Non-pigmented ciliary epithelial cell (primary cell): ENCODE measurements at regions not wholly inside any gene's neighbourhood (a gene's known extent, or its start where the extent isn't known, plus 50 kb on each side); places are given as distances from the start of the nearest gene placed in this dataset.
A peak's percentile ranks its signal among the peaks of the same experiment; 100 is the strongest.
"Not testable (repeated sequence)": the region's sequence is repeated elsewhere in the genome, so short reads cannot be mapped to it uniquely, and the experiment has no call there.

Source experiments
- DNase-seq: peaks from one replicate; pipeline ENCODE4 v3.0.0-alpha.2; 2010; ENCODE audit warnings: low read depth

DNA sequence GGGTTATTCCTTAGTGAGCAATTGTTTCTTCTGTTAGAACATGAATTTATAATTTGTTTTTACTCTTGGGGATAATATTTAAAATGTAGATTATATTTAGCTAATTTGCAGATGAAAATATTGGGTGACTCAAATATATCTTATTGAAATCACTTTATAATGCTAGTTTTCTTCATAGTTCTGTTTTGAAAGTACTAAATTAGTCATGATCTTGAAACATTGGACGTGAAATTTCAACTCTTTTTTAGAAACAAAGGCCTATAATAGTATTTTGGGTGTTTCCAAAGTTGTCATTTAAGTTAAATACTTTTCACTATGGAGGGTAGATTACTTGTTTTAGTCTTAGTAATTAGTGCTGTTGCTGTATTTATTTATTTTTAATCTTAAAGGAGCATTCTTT, 250.9 kb downstream of the UTRN start:
- no peak for DNase-seq

- no peak for DNase-seq
Measured at GRCh38 chr6:144543006-144543871, 258.1 kb downstream of the UTRN start.

- DNase-seq: no peak
Measured at GRCh38 chr6:144544266-144544830, 259.2 kb downstream of the UTRN start.

DNA sequence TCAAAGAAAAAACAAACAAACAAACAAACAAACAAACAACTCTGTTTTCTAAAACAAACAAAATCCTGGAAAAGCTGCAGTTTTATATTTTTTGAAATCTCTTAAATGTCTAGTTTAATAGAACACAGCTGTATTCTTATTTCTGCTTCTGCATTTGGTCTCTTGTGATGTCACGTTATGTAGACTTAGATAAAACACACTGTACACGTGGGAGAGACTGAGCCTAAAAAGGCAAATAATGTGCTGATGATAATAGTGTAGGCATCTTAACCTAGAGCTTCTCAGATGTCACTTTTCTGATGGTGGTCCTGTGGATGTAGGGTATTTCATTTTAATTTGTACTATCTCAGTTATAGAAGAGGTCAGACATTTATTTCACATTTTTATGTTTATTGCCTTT, 261.7 kb downstream of the UTRN start:
- no peak for DNase-seq

DNA sequence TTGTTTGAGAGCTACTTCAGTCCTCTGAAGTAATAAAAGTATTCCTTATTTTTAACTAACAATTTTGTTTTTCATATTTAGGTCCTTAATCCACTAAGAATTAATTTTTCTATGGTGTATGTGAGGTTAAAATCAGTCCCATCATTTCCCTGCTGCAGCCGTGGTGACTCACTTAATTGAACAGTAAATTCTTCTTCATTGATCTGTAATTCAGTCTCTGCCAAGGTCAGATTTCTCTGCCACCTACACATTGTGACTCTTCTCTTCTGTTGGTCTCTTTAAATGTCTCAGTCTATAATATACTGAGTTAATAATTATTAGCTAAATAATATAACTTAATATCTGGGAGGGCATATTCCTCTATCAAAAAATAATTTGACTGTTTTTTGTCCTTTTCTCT, 262.3 kb downstream of the UTRN start:
- no peak for DNase-seq

DNA sequence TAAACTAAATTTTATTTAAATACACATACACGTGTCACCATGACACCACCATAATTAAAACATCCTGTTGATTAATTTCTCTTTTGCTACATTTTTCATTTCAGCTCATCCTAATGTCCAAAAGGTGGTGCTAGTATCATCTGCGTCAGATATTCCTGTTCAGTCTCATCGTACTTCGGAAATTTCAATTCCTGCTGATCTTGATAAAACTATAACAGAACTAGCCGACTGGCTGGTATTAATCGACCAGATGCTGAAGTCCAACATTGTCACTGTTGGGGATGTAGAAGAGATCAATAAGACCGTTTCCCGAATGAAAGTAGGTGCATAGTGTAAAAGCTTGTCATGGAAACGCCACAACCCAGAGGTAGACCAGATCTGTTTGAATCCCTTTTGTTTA, 263.4 kb downstream of the UTRN start:
- DNase-seq: no peak

DNA sequence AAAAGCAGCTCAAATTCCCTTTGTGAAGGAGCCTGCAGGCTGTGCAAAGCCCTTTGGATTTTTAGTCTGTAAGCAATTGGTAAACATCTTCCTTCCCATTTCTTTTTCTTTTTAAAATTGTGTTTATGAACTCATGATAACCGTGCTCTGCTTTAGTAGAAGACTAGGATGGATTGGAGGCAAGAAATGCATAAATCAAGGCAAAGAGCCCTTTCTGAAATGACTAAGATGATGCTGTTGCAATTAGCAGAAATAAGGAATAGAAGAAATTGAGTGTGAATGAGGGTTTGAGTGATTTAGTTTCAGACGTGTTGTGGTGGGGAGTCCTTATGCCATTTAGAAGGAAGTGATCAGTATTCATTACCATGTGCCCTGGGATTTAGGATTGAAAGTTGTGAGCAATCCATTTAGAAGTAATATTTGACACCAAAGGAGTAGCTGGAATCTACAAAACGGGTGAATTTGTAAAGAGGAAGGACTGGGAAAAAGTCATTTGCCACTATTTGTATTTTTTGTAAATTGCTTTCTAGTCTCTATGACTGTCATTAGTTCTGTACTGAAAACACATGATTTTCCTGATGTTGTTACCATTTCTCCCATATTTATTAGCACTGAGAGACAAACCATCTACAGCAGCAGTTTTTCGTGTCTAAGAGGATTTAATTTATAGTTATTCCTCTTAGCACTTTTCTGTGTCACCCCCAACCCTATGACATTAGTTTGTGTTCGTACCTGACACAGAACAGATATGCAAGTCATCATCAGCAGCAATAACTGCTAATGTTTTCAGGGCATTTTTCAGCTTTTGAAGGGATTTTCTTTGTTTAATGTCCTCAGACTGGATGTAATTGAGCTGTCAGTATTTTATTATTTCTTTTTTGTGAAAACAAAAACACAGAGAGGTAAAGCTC, 265.0 kb downstream of the UTRN start:
- no peak for DNase-seq

DNA sequence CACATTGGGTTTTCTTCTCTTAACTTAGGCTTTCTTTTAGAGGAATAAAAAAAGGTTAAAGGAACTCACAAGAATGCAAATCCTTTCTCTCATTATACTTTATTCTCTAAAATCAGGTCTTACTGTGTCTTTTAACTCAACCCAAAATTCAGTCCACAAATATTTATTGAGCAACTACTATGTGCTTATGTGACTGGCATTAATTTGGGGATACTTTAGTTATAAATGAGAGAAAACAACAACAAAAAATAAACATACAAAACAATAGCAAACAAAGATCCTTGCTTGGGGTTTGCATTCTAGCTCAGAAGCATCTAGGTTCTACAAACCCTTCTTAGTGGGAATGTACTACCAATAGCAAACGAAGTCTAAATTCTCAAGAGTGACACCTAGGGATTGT, 266.2 kb downstream of the UTRN start:
- no peak for DNase-seq

GRCh38 chr6:144555066-144555465, 269.9 kb downstream of the UTRN start:
- DNase-seq: no peak

- DNase-seq: peak; percentile 32
Measured at GRCh38 chr6:144559865-144560593, 274.9 kb downstream of the UTRN start.

GRCh38 chr6:144561455-144562043, 276.4 kb downstream of the UTRN start:
- DNase-seq: no peak

DNA sequence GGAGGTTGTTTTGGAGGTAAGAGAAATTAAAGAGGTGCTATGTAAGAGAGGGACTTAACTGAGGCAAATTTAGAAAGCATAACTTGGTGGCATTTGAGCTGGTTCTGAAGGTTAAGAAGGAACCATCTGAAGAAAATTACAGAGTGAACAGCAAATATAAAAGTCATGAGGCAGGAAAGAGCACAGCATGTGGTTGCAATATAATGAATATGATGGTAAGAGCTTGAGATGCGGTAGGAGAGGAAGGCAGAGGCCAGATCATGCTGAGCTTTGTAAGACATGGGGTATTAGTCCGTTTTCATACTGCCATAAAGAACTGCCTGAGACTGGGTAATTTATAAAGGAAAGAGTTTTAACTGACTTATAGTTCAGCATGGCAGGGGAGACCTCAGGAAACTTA, 279.1 kb downstream of the UTRN start:
- no peak for DNase-seq

- no peak for DNase-seq
Measured at GRCh38 chr6:144566868-144567615, 281.9 kb downstream of the UTRN start.

- DNase-seq: no peak
Measured at GRCh38 chr6:144568241-144568640, 283.1 kb downstream of the UTRN start.

GRCh38 chr6:144572541-144572940, 287.4 kb downstream of the UTRN start:
- not testable (repeated sequence) for DNase-seq

- DNase-seq: no peak
Measured at GRCh38 chr6:144574796-144575195, 289.7 kb downstream of the UTRN start.

DNA sequence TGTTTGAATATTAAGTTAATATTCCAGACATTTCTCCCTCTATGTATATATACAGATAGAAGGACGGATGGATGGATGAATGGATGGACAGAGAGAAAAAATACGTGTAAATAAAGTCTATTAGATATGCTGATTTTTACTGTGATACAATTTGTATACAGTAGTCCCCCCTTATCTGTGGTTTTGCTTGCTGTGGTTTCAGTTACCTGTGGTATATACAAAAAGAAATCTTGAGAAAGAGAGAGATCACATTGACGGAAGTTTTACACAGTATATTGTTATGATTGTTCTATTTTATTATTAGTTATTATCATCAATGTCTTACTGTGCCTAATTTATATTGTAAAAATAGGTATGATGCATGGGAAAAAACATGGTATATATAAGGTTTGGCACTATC, 290.2 kb downstream of the UTRN start:
- DNase-seq: no peak

DNA sequence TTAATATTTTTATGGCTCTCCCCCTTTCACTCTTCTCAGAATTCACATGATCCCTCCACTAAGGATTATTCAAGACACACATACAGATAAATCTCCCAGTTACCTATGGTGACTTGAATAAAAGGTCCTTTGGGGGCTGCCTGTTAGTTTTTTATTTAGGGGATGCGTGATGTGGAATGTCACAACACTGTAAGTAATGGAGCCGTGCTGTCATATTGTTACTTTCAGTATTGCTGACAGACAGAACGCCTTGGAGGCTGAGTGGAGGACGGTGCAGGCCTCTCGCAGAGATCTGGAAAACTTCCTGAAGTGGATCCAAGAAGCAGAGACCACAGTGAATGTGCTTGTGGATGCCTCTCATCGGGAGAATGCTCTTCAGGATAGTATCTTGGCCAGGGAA, 291.7 kb downstream of the UTRN start:
- DNase-seq: no peak

DNA sequence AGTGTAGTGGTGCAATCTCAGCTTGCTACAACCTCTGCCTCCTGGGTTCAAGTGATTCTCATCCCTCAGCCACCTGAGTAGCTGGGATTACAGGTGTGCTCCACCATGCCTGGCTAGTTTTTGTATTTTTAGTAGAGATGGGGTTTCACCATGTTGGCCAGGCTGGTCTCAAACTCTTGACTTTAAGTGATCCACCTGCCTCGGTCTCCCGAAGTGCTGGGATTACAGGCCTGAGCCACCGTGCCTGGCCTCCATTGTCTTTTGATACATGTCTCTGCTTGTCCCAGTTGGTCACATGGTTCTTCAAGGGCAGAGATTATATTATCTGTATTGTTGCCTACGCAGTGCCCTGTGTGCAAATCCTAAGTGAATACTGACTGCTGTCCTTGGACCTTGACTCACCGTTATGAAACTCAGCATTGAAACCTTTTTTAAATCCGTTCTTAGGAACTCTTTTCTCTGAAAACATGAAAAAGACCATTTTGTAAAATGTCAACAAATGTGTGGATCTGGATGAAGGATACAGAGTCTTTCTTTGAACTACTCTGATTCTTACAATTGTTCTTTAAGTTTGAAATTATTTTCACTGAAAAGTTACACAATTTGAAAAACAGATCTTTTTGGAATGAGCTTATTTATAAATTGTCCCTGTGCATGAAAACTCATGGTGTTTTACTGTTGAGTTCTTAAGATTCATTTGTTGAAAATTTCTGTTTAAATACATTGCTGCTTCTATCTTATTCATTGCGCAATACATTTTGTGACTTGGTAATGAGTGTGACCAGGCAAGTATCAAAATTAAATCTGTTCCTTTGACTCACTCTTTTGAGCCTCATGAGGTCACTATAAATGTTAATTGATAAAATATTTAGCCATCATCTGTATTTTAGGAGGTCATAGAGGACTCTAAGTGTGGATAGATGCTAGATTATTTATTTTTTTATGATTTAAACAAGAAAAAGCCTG, 293.5 kb downstream of the UTRN start:
- no peak for DNase-seq

DNA sequence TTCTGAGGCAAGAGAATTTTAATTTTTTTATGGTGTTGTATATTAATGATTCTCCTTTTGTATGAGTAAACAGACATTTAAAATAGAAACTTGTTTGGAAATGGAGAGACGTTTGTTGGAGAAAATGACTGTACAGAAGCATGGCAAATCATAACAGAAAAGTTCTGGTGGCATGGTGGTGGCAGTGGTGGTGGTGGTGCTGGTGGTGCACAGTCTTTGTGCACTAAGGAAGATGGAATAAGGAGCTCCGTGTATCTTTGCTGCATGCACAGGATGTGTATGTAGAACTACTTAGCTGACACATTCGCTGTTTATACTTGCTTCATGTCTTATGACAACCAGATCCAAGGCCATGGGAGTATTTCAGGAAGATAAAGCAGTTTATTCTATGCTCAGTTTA, 294.9 kb downstream of the UTRN start:
- no peak for DNase-seq
